Memory B cell (primary cell): ENCODE measurements at regions not wholly inside any gene's neighbourhood (a gene's known extent, or its start where the extent isn't known, plus 50 kb on each side); places are given as distances from the start of the nearest gene placed in this dataset.

Experiments
- ATAC-seq: fragments of 150-1000 bp; cut with Tn5 transposase; 2 replicates; pipeline ENCODE4 v1.10.0; 2021; ENCODE audit warnings: low read depth, mild to moderate bottlenecking, moderate library complexity
- DNase-seq, 2 donors: peaks; one replicate each; pipeline ENCODE4 v3.0.0; 2022; ENCODE audit warnings: low spot score in 2 of 2
- H3K27ac Mint-ChIP-seq: one replicate; pipeline ENCODE4 v1.8.0; 2022; ENCODE audit warnings: mild to moderate bottlenecking, moderate library complexity, mixed read lengths
- H3K27me3 Mint-ChIP-seq: one replicate; pipeline ENCODE4 v1.8.0; 2022; ENCODE audit warnings: mixed read lengths
- H3K36me3 Mint-ChIP-seq: one replicate; pipeline ENCODE4 v1.8.0; 2022; ENCODE audit warnings: mild to moderate bottlenecking, mixed read lengths
- H3K4me1 Mint-ChIP-seq: one replicate; pipeline ENCODE4 v1.8.0; 2022; ENCODE audit warnings: mixed read lengths
- H3K4me3 Mint-ChIP-seq: one replicate; pipeline ENCODE4 v1.8.0; 2022; ENCODE audit warnings: mild to moderate bottlenecking, moderate library complexity, mixed read lengths
- H3K9me3 Mint-ChIP-seq: one replicate; pipeline ENCODE4 v1.8.0; 2022; ENCODE audit warnings: mixed read lengths

- Mint-ChIP-seq H3K4me1 (peaks cover 2% of the 10 kb centered on the region), H3K9me3 (peaks cover 3% of the 10 kb centered on the region), H3K27me3 (peaks cover 4% of the 10 kb centered on the region), H3K27ac (no peak overlapping the region), H3K4me3 (no peak overlapping the region), H3K36me3 (peaks cover 1% of the 10 kb centered on the region)
- DNase-seq (no peak), ATAC-seq (no peak)
These were observed 225.3 kb downstream of the GLRX3 start for GRCh38 chr10:130361351-130362105.

GRCh38 chr10:130362308-130362761 lies 226.1 kb downstream of the GLRX3 start:
- H3K36me3 Mint-ChIP-seq: peaks cover 1% of the 10 kb centered on the region
- peaks cover 2% of the 10 kb centered on the region for H3K4me1 Mint-ChIP-seq
- no peak overlapping the region for H3K4me3 Mint-ChIP-seq
- ATAC-seq (no peak), DNase-seq (no peak)
- peaks cover 3% of the 10 kb centered on the region for H3K9me3 Mint-ChIP-seq
- no peak overlapping the region for H3K27ac Mint-ChIP-seq
- H3K27me3 Mint-ChIP-seq: peaks cover 4% of the 10 kb centered on the region

GRCh38 chr10:130363051-130363450 lies 226.9 kb downstream of the GLRX3 start:
- H3K36me3 Mint-ChIP-seq: peaks cover 1% of the 10 kb centered on the region
- peaks cover 2% of the 10 kb centered on the region for H3K4me1 Mint-ChIP-seq
- peaks cover 3% of the 10 kb centered on the region for H3K9me3 Mint-ChIP-seq

GRCh38 chr10:130363899-130364445 lies 227.8 kb downstream of the GLRX3 start:
- peaks cover 4% of the 10 kb centered on the region for H3K27me3 Mint-ChIP-seq
- H3K27ac Mint-ChIP-seq: no peak overlapping the region
- H3K36me3 Mint-ChIP-seq: peaks cover 1% of the 10 kb centered on the region
- ATAC-seq (no peak), DNase-seq (no peak)
- peaks cover 3% of the 10 kb centered on the region for H3K9me3 Mint-ChIP-seq
- H3K4me1 Mint-ChIP-seq: peaks cover 2% of the 10 kb centered on the region
- H3K4me3 Mint-ChIP-seq: no peak overlapping the region

More at GRCh38 chr10:130363051-130363450, 226.9 kb downstream of the GLRX3 start:
- Mint-ChIP-seq H3K4me3 (no peak overlapping the region), H3K27ac (no peak overlapping the region), H3K27me3 (peaks cover 4% of the 10 kb centered on the region)
- ATAC-seq (no peak), DNase-seq (no peak)

GRCh38 chr10:130364631-130365411 lies 228.6 kb downstream of the GLRX3 start:
- Mint-ChIP-seq H3K4me1 (peaks cover 2% of the 10 kb centered on the region), H3K27ac (no peak overlapping the region), H3K4me3 (no peak overlapping the region), H3K27me3 (peaks cover 5% of the 10 kb centered on the region), H3K36me3 (peaks cover 1% of the 10 kb centered on the region), H3K9me3 (peaks cover 3% of the 10 kb centered on the region)
- ATAC-seq: no peak
- no peak for DNase-seq

- peaks cover 2% of the 10 kb centered on the region for H3K9me3 Mint-ChIP-seq
- H3K36me3 Mint-ChIP-seq: no peaks in the 10 kb centered on the region
- ATAC-seq (no peak), DNase-seq (no peak)
- H3K4me3 Mint-ChIP-seq: no peak overlapping the region
- no peak overlapping the region for H3K27ac Mint-ChIP-seq
- no peaks in the 10 kb centered on the region for H3K4me1 Mint-ChIP-seq
- H3K27me3 Mint-ChIP-seq: peaks cover 5% of the 10 kb centered on the region
These were observed 232.8 kb downstream of the GLRX3 start for GRCh38 chr10:130368761-130369560.

GRCh38 chr10:130369645-130370381 lies 233.6 kb downstream of the GLRX3 start:
- peaks cover 2% of the 10 kb centered on the region for H3K27me3 Mint-ChIP-seq
- H3K4me3 Mint-ChIP-seq: no peak overlapping the region
- H3K4me1 Mint-ChIP-seq: no peaks in the 10 kb centered on the region
- ATAC-seq (no peak), DNase-seq (no peak)
- no peaks in the 10 kb centered on the region for H3K9me3 Mint-ChIP-seq
- no peaks in the 10 kb centered on the region for H3K36me3 Mint-ChIP-seq
- H3K27ac Mint-ChIP-seq: no peak overlapping the region

- H3K4me1 Mint-ChIP-seq: no peaks in the 10 kb centered on the region
- ATAC-seq: no peak
- peaks cover 2% of the 10 kb centered on the region for H3K27me3 Mint-ChIP-seq
- no peaks in the 10 kb centered on the region for H3K9me3 Mint-ChIP-seq
- no peaks in the 10 kb centered on the region for H3K36me3 Mint-ChIP-seq
- no peak for DNase-seq
- no peak overlapping the region for H3K27ac Mint-ChIP-seq
- no peak overlapping the region for H3K4me3 Mint-ChIP-seq
These were observed 234.5 kb downstream of the GLRX3 start for GRCh38 chr10:130370721-130371120.

- Mint-ChIP-seq H3K27ac (no peak overlapping the region), H3K27me3 (peaks cover 2% of the 10 kb centered on the region), H3K36me3 (no peaks in the 10 kb centered on the region), H3K4me1 (no peaks in the 10 kb centered on the region), H3K9me3 (no peaks in the 10 kb centered on the region), H3K4me3 (no peak overlapping the region)
- ATAC-seq (no peak), DNase-seq (no peak)
These were observed 235.0 kb downstream of the GLRX3 start for GRCh38 chr10:130371156-130371555.

- H3K27me3 Mint-ChIP-seq: peaks cover 2% of the 10 kb centered on the region
- H3K4me3 Mint-ChIP-seq: no peak overlapping the region
- no peaks in the 10 kb centered on the region for H3K4me1 Mint-ChIP-seq
- DNase-seq (no peak), ATAC-seq (no peak)
- no peaks in the 10 kb centered on the region for H3K36me3 Mint-ChIP-seq
- H3K9me3 Mint-ChIP-seq: no peaks in the 10 kb centered on the region
- no peak overlapping the region for H3K27ac Mint-ChIP-seq
These were observed 235.5 kb downstream of the GLRX3 start for GRCh38 chr10:130371666-130372065.

GRCh38 chr10:130372222-130372621 lies 236.0 kb downstream of the GLRX3 start:
- Mint-ChIP-seq H3K27ac (no peak overlapping the region), H3K4me3 (no peak overlapping the region), H3K4me1 (no peaks in the 10 kb centered on the region), H3K36me3 (no peaks in the 10 kb centered on the region), H3K27me3 (peaks cover 2% of the 10 kb centered on the region), H3K9me3 (no peaks in the 10 kb centered on the region)
- ATAC-seq (no peak), DNase-seq (no peak)

- no peaks in the 10 kb centered on the region for H3K4me1 Mint-ChIP-seq
- no peak overlapping the region for H3K27ac Mint-ChIP-seq
- DNase-seq (no peak), ATAC-seq (no peak)
- no peaks in the 10 kb centered on the region for H3K36me3 Mint-ChIP-seq
- peaks cover 2% of the 10 kb centered on the region for H3K27me3 Mint-ChIP-seq
- no peak overlapping the region for H3K4me3 Mint-ChIP-seq
- H3K9me3 Mint-ChIP-seq: no peaks in the 10 kb centered on the region
These were observed 236.7 kb downstream of the GLRX3 start for GRCh38 chr10:130372866-130373265.

GRCh38 chr10:130377986-130378540 lies 241.9 kb downstream of the GLRX3 start:
- ATAC-seq: no peak
- H3K4me1 Mint-ChIP-seq: no peaks in the 10 kb centered on the region
- DNase-seq: no peak
- no peaks in the 10 kb centered on the region for H3K9me3 Mint-ChIP-seq
- H3K27me3 Mint-ChIP-seq: peaks cover 3% of the 10 kb centered on the region
- no peaks in the 10 kb centered on the region for H3K36me3 Mint-ChIP-seq
- no peak overlapping the region for H3K4me3 Mint-ChIP-seq
- H3K27ac Mint-ChIP-seq: no peak overlapping the region
